Uterus (tissue), 3 donors: ENCODE measurements at regions not wholly inside any gene's neighbourhood (a gene's known extent, or its start where the extent isn't known, plus 50 kb on each side); places are given as distances from the start of the nearest gene placed in this dataset.

Source experiments
- DNase-seq, 2 donors: peaks; one replicate each; pipeline ENCODE4 v3.0.0-alpha.2; 2019 to 2020
- H3K27ac ChIP-seq, 2 donors: fragments of 200-600 bp; sonication (generic); 1 replicate in 1 of 2; 2 replicates in 1 of 2; pipeline ENCODE4 v1.5.1; 2016 to 2018
- H3K27me3 ChIP-seq, 2 donors: fragments of 200-600 bp; sonication (generic); one replicate each; pipeline ENCODE4 v1.5.1; 2018 to 2019; ENCODE audit warnings: control low read depth in 1 of 2
- H3K36me3 ChIP-seq, 2 donors: fragments of 200-600 bp; sonication (generic); one replicate each; pipeline ENCODE4 v1.5.1; 2019; ENCODE audit warnings: control low read depth in 1 of 2
- H3K4me1 ChIP-seq, 2 donors: fragments of 200-600 bp; sonication (generic); one replicate each; pipeline ENCODE4 v1.5.1; 2018 to 2019; ENCODE audit warnings: control low read depth in 1 of 2
- H3K4me3 ChIP-seq, 2 donors: fragments of 200-600 bp; sonication (generic); 1 replicate in 1 of 2; 2 replicates in 1 of 2; pipeline ENCODE4 v1.5.1; 2018 to 2019; ENCODE audit warnings: mild to moderate bottlenecking in 1 of 2
- H3K9me3 ChIP-seq, 2 donors: fragments of 200-600 bp; sonication (generic); one replicate each; pipeline ENCODE4 v1.5.1; 2019; ENCODE audit warnings: control low read depth in 1 of 2
- CTCF ChIP-seq, 4 experiments: fragments of 200-600 bp in 2 of 4; fragments of 450-650 bp in 2 of 4; sonication (generic) in 2 of 4; IDR thresholded peaks; one replicate each; pipeline ENCODE4 v1.5.1; 2016 to 2019; ENCODE audit warnings: antibody characterized with exemption in 4 of 4, mild to moderate bottlenecking in 2 of 4, moderate library complexity in 1 of 4
- POLR2A ChIP-seq, 2 donors: fragments of 450-650 bp; IDR thresholded peaks; one replicate each; pipeline ENCODE4 v1.6.1; 2016; ENCODE audit warnings: antibody characterized with exemption in 2 of 2, mild to moderate bottlenecking in 1 of 2, moderate library complexity in 1 of 2
- intact Hi-C: fragments of 100-400 bp; cut with DNase I; formaldehyde crosslinking; loops from one replicate; pipeline ENCODE4 v1.15.1; 2023; ENCODE audit warnings: low total_unique reads
- donor health status: DM: yes; HTN: yes; CAD: no.

- H3K9me3 ChIP-seq, result no peaks in the 10 kb centered on the region
- no peaks in the 10 kb centered on the region for H3K4me1 ChIP-seq
- H3K4me3 ChIP-seq, result no peak overlapping the region
- TF ChIP-seq CTCF (IDR thresholded peaks at IDR 0.05) (no peak), POLR2A (IDR thresholded peaks at IDR 0.05) (no peak)
- H3K27ac ChIP-seq, result no peak overlapping the region
- no peaks in the 10 kb centered on the region for H3K27me3 ChIP-seq
- intact Hi-C loops, result no loop called here
- H3K36me3 ChIP-seq, result no peaks in the 10 kb centered on the region
- DNase-seq, result no peak
Observed at GRCh38 chr2:47996808-47997207, 90.5 kb upstream of the FBXO11 start.

- Histone ChIP-seq H3K27me3 (no peaks in the 10 kb centered on the region), H3K4me1 (no peaks in the 10 kb centered on the region), H3K36me3 (no peaks in the 10 kb centered on the region), H3K27ac (no peak overlapping the region), H3K9me3 (no peaks in the 10 kb centered on the region), H3K4me3 (no peak overlapping the region)
- intact Hi-C loops, result no loop called here
- DNase-seq, result no peak
- no peak for TF ChIP-seq CTCF (IDR thresholded peaks at IDR 0.05)
- no peak for TF ChIP-seq POLR2A (IDR thresholded peaks at IDR 0.05)
Observed at GRCh38 chr2:47999512-47999911, 93.2 kb upstream of the FBXO11 start.

GRCh38 chr2:48001498-48001897, 95.2 kb upstream of the FBXO11 start:
- no peaks in the 10 kb centered on the region for H3K4me1 ChIP-seq
- no peak overlapping the region for H3K4me3 ChIP-seq
- no peaks in the 10 kb centered on the region for H3K9me3 ChIP-seq
- no peak for TF ChIP-seq POLR2A (IDR thresholded peaks at IDR 0.05)
- no peak for TF ChIP-seq CTCF (IDR thresholded peaks at IDR 0.05)
- H3K36me3 ChIP-seq, result no peaks in the 10 kb centered on the region
- H3K27me3 ChIP-seq, result no peaks in the 10 kb centered on the region
- intact Hi-C loops, result no loop called here
- no peak overlapping the region for H3K27ac ChIP-seq
- no peak for DNase-seq

GRCh38 chr2:48006094-48006493, 99.8 kb upstream of the FBXO11 start:
- no peak for DNase-seq
- no peak for TF ChIP-seq CTCF (IDR thresholded peaks at IDR 0.05)
- TF ChIP-seq POLR2A (IDR thresholded peaks at IDR 0.05), result no peak
- Histone ChIP-seq H3K27ac (no peak overlapping the region), H3K36me3 (no peaks in the 10 kb centered on the region), H3K4me3 (no peak overlapping the region), H3K4me1 (no peaks in the 10 kb centered on the region), H3K27me3 (no peaks in the 10 kb centered on the region), H3K9me3 (no peaks in the 10 kb centered on the region)
- intact Hi-C loops, result no loop called here

GRCh38 chr2:48007699-48008268, 101.5 kb upstream of the FBXO11 start:
- no peak for DNase-seq
- H3K4me3 ChIP-seq, result no peak overlapping the region
- no peak for TF ChIP-seq CTCF (IDR thresholded peaks at IDR 0.05)
- no peaks in the 10 kb centered on the region for H3K27me3 ChIP-seq
- no peaks in the 10 kb centered on the region for H3K9me3 ChIP-seq
- H3K36me3 ChIP-seq, result no peaks in the 10 kb centered on the region
- H3K27ac ChIP-seq, result no peak overlapping the region
- intact Hi-C loops, result no loop called here
- no peaks in the 10 kb centered on the region for H3K4me1 ChIP-seq
